ENCODE measurements at regions not wholly inside any gene's neighbourhood (a gene's known extent, or its start where the extent isn't known, plus 50 kb on each side); places are given as distances from the start of the nearest gene placed in this dataset.

- no peak for TF ChIP-seq CTCF (IDR thresholded peaks at IDR 0.05)
- TF ChIP-seq NRF1 (IDR thresholded peaks at IDR 0.05; ENCODE audit: low read depth, low read length): no peak
- no peak for TF ChIP-seq MAX (IDR thresholded peaks at IDR 0.05; ENCODE audit: low read depth)
- no peak for TF ChIP-seq EZH2phosphoT487 (IDR thresholded peaks at IDR 0.05; ENCODE audit: borderline replicate concordance, low read depth)
These were observed 274.2 kb upstream of the TARS1 start for GRCh38 chr5:33166522-33166921.
